Mammary epithelial cell (primary cell): ENCODE measurements at regions not wholly inside any gene's neighbourhood (a gene's known extent, or its start where the extent isn't known, plus 50 kb on each side); places are given as distances from the start of the nearest gene placed in this dataset.

Source experiments
- CTCF ChIP-seq, 2 donors: IDR thresholded peaks in 1 of 2; conservative IDR thresholded peaks in 1 of 2; 2 replicates each; pipeline ENCODE4 v1.5.1; 2011 to 2012; ENCODE audit warnings: inconsistent platforms in 2 of 2, low read length in 2 of 2, mild to moderate bottlenecking in 2 of 2, control low read depth in 1 of 2, low read depth in 1 of 2; ENCODE audit not compliant: insufficient read depth in 1 of 2; ENCODE audit errors: extremely low read depth in 1 of 2
- EZH2 ChIP-seq: IDR thresholded peaks from 2 replicates; pipeline ENCODE4 v1.6.1; 2012; ENCODE audit warnings: low read length, inconsistent platforms, borderline replicate concordance

GRCh38 chr11:103800406-103801114, 235.9 kb upstream of the DDI1 start:
- TF ChIP-seq CTCF (conservative IDR thresholded peaks at IDR 0.05 in 1 of 2, IDR thresholded peaks at IDR 0.05 in 1 of 2; ENCODE audit: extremely low read depth in 1 of 2, insufficient read depth in 1 of 2, low read depth in 1 of 2, low read length in 2 of 2) (no peak), EZH2 (no peak)
